ENCODE measurements at regions not wholly inside any gene's neighbourhood (a gene's known extent, or its start where the extent isn't known, plus 50 kb on each side); places are given as distances from the start of the nearest gene placed in this dataset.

GRCh38 chr5:119820016-119820415, 190.7 kb downstream of the FAM170A start:
- Histone ChIP-seq H3K27ac (no peak overlapping the region), H3K36me3 (no peaks in the 10 kb centered on the region), H3K4me1 (no peaks in the 10 kb centered on the region), H3K27me3 (ENCODE audit: low read depth) (no peaks in the 10 kb centered on the region), H3K4me3 (no peak overlapping the region), H3K9me3 (no peaks in the 10 kb centered on the region)
- intact Hi-C loops (cut with DNase I), result no loop called here
- TF ChIP-seq CTCF (IDR thresholded peaks at IDR 0.05), result no peak
- ATAC-seq, result no peak
- DNase-seq, result no peak

DNA sequence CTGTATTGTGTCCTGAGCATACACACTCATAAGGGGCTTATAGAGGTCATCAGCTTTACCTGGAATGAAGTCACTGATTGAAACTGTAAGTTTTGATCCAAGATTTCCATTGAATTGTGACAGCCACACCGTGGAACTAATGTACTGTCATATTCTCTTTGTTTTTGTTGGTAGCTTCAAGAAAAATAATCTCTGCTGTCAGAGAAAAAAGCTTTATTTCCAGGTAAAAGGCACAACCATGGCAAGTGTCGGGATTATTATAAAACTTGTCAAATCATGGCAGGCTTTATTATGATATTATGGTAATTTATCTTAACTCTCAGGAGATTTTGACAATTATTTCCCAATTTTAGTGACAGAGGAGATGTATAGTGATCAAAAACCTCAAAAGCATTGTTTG, 191.2 kb downstream of the FAM170A start:
- no peak for TF ChIP-seq CTCF (IDR thresholded peaks at IDR 0.05)
- intact Hi-C loops (cut with DNase I), result no loop called here
- H3K4me3 ChIP-seq, result no peak overlapping the region
- no peak for DNase-seq
- no peaks in the 10 kb centered on the region for H3K4me1 ChIP-seq
- H3K9me3 ChIP-seq, result no peaks in the 10 kb centered on the region
- ATAC-seq, result no peak
- H3K27ac ChIP-seq, result no peak overlapping the region
- H3K36me3 ChIP-seq, result no peaks in the 10 kb centered on the region
- no peaks in the 10 kb centered on the region for H3K27me3 ChIP-seq (ENCODE audit: low read depth)

DNA sequence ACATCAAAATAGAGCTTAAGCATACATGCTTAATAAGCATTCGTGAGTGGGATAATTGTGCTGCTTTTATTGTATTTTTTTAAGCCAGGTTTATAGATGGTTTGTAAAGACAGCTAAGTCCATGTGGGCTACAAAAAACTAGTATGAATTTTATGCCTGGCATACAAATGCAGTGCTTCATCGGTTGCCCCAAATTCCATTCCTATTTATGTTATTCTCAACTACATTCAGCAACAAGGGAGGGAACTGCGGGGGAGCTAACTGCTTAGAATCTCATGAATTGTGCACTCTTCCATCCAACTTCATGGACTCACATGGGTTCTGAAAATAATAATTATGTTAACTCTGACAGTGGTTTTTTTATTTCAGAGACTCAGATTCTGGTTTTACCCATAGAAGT, 199.2 kb downstream of the FAM170A start:
- no peaks in the 10 kb centered on the region for H3K36me3 ChIP-seq
- H3K27ac ChIP-seq, result no peak overlapping the region
- no peaks in the 10 kb centered on the region for H3K4me1 ChIP-seq
- no peaks in the 10 kb centered on the region for H3K27me3 ChIP-seq (ENCODE audit: low read depth)
- H3K4me3 ChIP-seq, result no peak overlapping the region
- intact Hi-C loops (cut with DNase I), result no loop called here
- no peak for ATAC-seq
- TF ChIP-seq CTCF (IDR thresholded peaks at IDR 0.05), result no peak
- H3K9me3 ChIP-seq, result no peaks in the 10 kb centered on the region
- no peak for DNase-seq

DNA sequence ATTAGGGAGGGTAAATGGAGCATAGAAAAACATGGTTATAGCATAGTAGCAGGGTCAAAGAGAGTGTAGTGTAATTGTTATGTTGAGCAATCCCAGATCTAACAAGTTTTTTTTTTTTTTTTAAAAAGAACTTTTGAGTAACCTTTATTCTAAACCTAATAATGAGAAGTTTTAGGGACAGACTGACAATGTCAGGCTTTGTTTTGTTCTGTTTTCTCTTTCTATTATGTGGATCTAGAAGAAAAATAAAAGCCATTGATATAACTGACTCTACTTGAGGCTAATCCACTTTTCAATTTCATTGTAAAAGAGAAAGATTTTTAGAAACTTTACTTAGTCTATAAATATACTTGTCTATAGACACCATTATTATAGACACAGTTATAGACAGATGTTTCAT, 200.0 kb downstream of the FAM170A start:
- no peak for TF ChIP-seq CTCF (IDR thresholded peaks at IDR 0.05)
- H3K27me3 ChIP-seq (ENCODE audit: low read depth), result no peaks in the 10 kb centered on the region
- intact Hi-C loops (cut with DNase I), result no loop called here
- no peak overlapping the region for H3K27ac ChIP-seq
- H3K4me3 ChIP-seq, result no peak overlapping the region
- H3K4me1 ChIP-seq, result no peaks in the 10 kb centered on the region
- no peaks in the 10 kb centered on the region for H3K36me3 ChIP-seq
- no peak for DNase-seq
- no peaks in the 10 kb centered on the region for H3K9me3 ChIP-seq
- ATAC-seq, result no peak

DNA sequence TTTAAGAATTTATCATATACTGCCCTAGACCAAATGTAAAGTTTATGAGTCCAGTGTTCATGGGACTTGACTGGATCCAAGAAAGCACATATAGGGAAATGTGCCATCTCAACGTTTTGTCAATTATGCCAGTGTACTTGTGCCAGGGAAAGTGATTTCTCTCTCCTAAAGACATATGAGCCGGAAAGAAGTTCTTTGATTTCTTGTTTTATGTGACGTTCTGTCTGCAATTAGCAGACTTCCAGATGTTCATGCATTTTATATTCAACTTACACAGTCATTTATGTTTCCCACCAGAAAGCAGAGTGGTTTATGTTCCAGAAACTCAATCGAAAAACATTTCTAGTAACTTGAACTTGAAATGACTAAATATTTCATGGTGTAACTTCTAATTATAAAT, 203.8 kb downstream of the FAM170A start:
- Histone ChIP-seq H3K27ac (no peak overlapping the region), H3K4me1 (no peaks in the 10 kb centered on the region), H3K9me3 (no peaks in the 10 kb centered on the region), H3K36me3 (no peaks in the 10 kb centered on the region), H3K27me3 (ENCODE audit: low read depth) (no peaks in the 10 kb centered on the region), H3K4me3 (no peak overlapping the region)
- DNase-seq, result no peak
- TF ChIP-seq CTCF (IDR thresholded peaks at IDR 0.05), result no peak
- ATAC-seq, result no peak
- intact Hi-C loops (cut with DNase I), result no loop called here

DNA sequence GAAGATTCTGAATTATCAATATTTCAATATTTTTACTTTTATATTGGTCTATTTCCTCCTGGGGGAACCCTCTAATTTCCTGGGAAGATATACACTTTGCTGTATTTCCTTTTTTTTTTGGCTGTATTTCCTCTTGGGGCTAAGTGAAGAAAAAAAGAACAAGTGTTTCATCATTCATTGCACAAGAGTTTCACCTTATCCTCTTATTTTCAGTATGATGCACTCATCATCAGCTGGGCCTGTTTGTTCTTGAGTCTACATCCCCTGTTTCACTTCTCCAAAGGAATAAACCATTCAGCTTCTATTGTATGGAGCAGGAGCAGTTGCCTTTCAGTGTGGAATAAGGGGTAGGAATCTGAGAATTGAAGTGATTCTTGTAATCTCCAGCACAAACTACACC, 210.8 kb downstream of the FAM170A start:
- ATAC-seq (no peak), DNase-seq (no peak)
- Histone ChIP-seq H3K36me3 (no peaks in the 10 kb centered on the region), H3K27me3 (ENCODE audit: low read depth) (no peaks in the 10 kb centered on the region), H3K4me3 (no peak overlapping the region), H3K9me3 (no peaks in the 10 kb centered on the region), H3K27ac (no peak overlapping the region), H3K4me1 (no peaks in the 10 kb centered on the region)
- no peak for TF ChIP-seq CTCF (IDR thresholded peaks at IDR 0.05)
- intact Hi-C loops (cut with DNase I), result no loop called here
